GM23248 (cell line): ENCODE measurements at regions not wholly inside any gene's neighbourhood (a gene's known extent, or its start where the extent isn't known, plus 50 kb on each side); places are given as distances from the start of the nearest gene placed in this dataset.

Experiments used
- DNase-seq: peaks from one replicate; pipeline ENCODE4 v3.0.0-alpha.2; 2015
- H2AFZ ChIP-seq: fragments of 200-600 bp; sonication (generic); 2 replicates; pipeline ENCODE4 v1.6.1; 2016; ENCODE audit warnings: antibody characterized with exemption
- H3F3A ChIP-seq: fragments of 200-600 bp; sonication (generic); 2 replicates; pipeline ENCODE4 v1.6.1; 2016; ENCODE audit warnings: mild to moderate bottlenecking, antibody characterized with exemption, mixed run types; ENCODE audit not compliant: insufficient read depth
- H3K27ac ChIP-seq: fragments of 200-600 bp; sonication (generic); 2 replicates; pipeline ENCODE4 v1.5.1; 2016; ENCODE audit warnings: mild to moderate bottlenecking
- H3K27me3 ChIP-seq: fragments of 200-600 bp; sonication (generic); replicated peaks from 2 replicates; pipeline ENCODE4 v1.6.1; 2016; ENCODE audit warnings: mild to moderate bottlenecking; ENCODE audit not compliant: insufficient read depth
- H3K36me3 ChIP-seq: fragments of 200-600 bp; sonication (generic); 2 replicates; pipeline ENCODE4 v1.6.1; 2016; ENCODE audit warnings: low read depth, mild to moderate bottlenecking
- H3K4me1 ChIP-seq: fragments of 200-600 bp; sonication (generic); 2 replicates; pipeline ENCODE4 v1.6.1; 2016; ENCODE audit warnings: mild to moderate bottlenecking; ENCODE audit not compliant: insufficient read depth
- H3K4me2 ChIP-seq: fragments of 200-600 bp; sonication (generic); one replicate; pipeline ENCODE4 v1.6.1; 2016; ENCODE audit warnings: mild to moderate bottlenecking; ENCODE audit not compliant: unreplicated experiment
- H3K4me3 ChIP-seq: fragments of 200-600 bp; sonication (generic); 2 replicates; pipeline ENCODE4 v1.5.1; 2016; ENCODE audit warnings: mild to moderate bottlenecking
- H3K79me2 ChIP-seq: fragments of 200-600 bp; sonication (generic); 2 replicates; pipeline ENCODE4 v1.6.1; 2016; ENCODE audit warnings: mild to moderate bottlenecking; ENCODE audit not compliant: insufficient read depth
- H3K9ac ChIP-seq: fragments of 200-600 bp; sonication (generic); 2 replicates; pipeline ENCODE4 v1.6.1; 2016; ENCODE audit warnings: mild to moderate bottlenecking
- H3K9me2 ChIP-seq: fragments of 200-600 bp; sonication (generic); 2 replicates; pipeline ENCODE4 v1.6.1; 2016; ENCODE audit warnings: mixed run types, mild to moderate bottlenecking, moderate library complexity; ENCODE audit not compliant: insufficient read depth
- H3K9me3 ChIP-seq: fragments of 200-600 bp; sonication (generic); one replicate; pipeline ENCODE4 v1.6.1; 2017; ENCODE audit warnings: low read depth
- H4K20me1 ChIP-seq: fragments of 200-600 bp; sonication (generic); 2 replicates; pipeline ENCODE4 v1.6.0; 2016; ENCODE audit not compliant: insufficient read depth
- EZH2 ChIP-seq: fragments of 200-600 bp; sonication (generic); IDR thresholded peaks from 2 replicates; pipeline ENCODE4 v1.6.1; 2018; ENCODE audit warnings: antibody characterized with exemption, mild to moderate bottlenecking; ENCODE audit not compliant: insufficient read depth, poor library complexity, severe bottlenecking
- EZH2phosphoT487 ChIP-seq: fragments of 200-600 bp; sonication (generic); IDR thresholded peaks from 2 replicates; pipeline ENCODE4 v1.6.1; 2018; ENCODE audit warnings: antibody characterized with exemption, moderate library complexity, mild to moderate bottlenecking, low read depth; ENCODE audit not compliant: insufficient read depth
- WGBS, 2 experiments: methylation state at CpG; one replicate each; pipeline ENCODE4 v1.1.6; 2015 to 2017; ENCODE audit warnings: low lambda C conversion rate in 2 of 2, low coverage in 1 of 2; ENCODE audit errors: missing lambda C conversion rate in 2 of 2; 5-methylcytosine and 5-hydroxymethylcytosine counted together
- in situ Hi-C: fragments of 300-500 bp; cut with MboI; formaldehyde crosslinking; loops from 2 replicates; pipeline ENCODE4 v1.15.0; 2020

GRCh38 chr9:118613996-118614395 is 755.2 kb downstream of the BRINP1 start:
- H2AFZ ChIP-seq: no peak overlapping the region
- H3K79me2 ChIP-seq: no peaks in the 10 kb centered on the region
- no peaks in the 10 kb centered on the region for H3K36me3 ChIP-seq
- H3K9me3 ChIP-seq: no peaks in the 10 kb centered on the region
- no peak overlapping the region for H3K4me2 ChIP-seq
- in situ Hi-C loops: no loop called here
- no peak for TF ChIP-seq EZH2phosphoT487
- no peak for TF ChIP-seq EZH2
- no peaks in the 10 kb centered on the region for H3K9me2 ChIP-seq
- no peak overlapping the region for H3K9ac ChIP-seq
- H3K4me3 ChIP-seq: no peak overlapping the region
- H3K27ac ChIP-seq: no peak overlapping the region
- 47 to 48% methylated on average over 1 of the region's 1 CpG for WGBS, 2 experiments
- H3K27me3 ChIP-seq: no peaks in the 10 kb centered on the region
- H3K4me1 ChIP-seq: peaks cover 17% of the 10 kb centered on the region
- DNase-seq: no peak
- H4K20me1 ChIP-seq: no peaks in the 10 kb centered on the region
- peaks cover 8% of the 10 kb centered on the region for H3F3A ChIP-seq

GRCh38 chr9:118618084-118618483 is 751.2 kb downstream of the BRINP1 start:
- H3K9ac ChIP-seq: no peak overlapping the region
- in situ Hi-C loops: no loop called here
- H3F3A ChIP-seq: no peaks in the 10 kb centered on the region
- H3K4me1 ChIP-seq: peaks cover 6% of the 10 kb centered on the region; the same call in 1 of the 2 replicates
- no peaks in the 10 kb centered on the region for H4K20me1 ChIP-seq
- H2AFZ ChIP-seq: no peak overlapping the region
- H3K79me2 ChIP-seq: no peaks in the 10 kb centered on the region
- no peaks in the 10 kb centered on the region for H3K9me2 ChIP-seq
- 45 to 57% methylated on average over 1 of the region's 1 CpG for WGBS, 2 experiments
- peak; percentile 29 for DNase-seq
- H3K4me3 ChIP-seq: no peak overlapping the region
- H3K36me3 ChIP-seq: no peaks in the 10 kb centered on the region
- H3K27ac ChIP-seq: no peak overlapping the region
- no peaks in the 10 kb centered on the region for H3K9me3 ChIP-seq
- H3K4me2 ChIP-seq: no peak overlapping the region
- no peaks in the 10 kb centered on the region for H3K27me3 ChIP-seq
- TF ChIP-seq EZH2: no peak
- no peak for TF ChIP-seq EZH2phosphoT487

GRCh38 chr9:118618849-118619248 is 750.4 kb downstream of the BRINP1 start:
- Histone ChIP-seq H2AFZ (no peak overlapping the region), H3K9me2 (no peaks in the 10 kb centered on the region), H3K9ac (no peak overlapping the region), H3K9me3 (no peaks in the 10 kb centered on the region), H3K36me3 (no peaks in the 10 kb centered on the region), H3K4me1 (peaks cover 6% of the 10 kb centered on the region; the same call in 1 of the 2 replicates), H4K20me1 (no peaks in the 10 kb centered on the region), H3K79me2 (no peaks in the 10 kb centered on the region), H3K4me3 (no peak overlapping the region), H3K27me3 (no peaks in the 10 kb centered on the region), H3F3A (no peaks in the 10 kb centered on the region), H3K27ac (no peak overlapping the region), H3K4me2 (no peak overlapping the region)
- no peak for TF ChIP-seq EZH2phosphoT487
- no peak for TF ChIP-seq EZH2
- in situ Hi-C loops: no loop called here
- no peak for DNase-seq
- WGBS, 2 experiments: 63 to 64% methylated on average over 2 of the region's 2 CpGs

- H3K4me2 ChIP-seq: no peak overlapping the region
- no peaks in the 10 kb centered on the region for H3K9me3 ChIP-seq
- 27 to 34% methylated on average over 3 of the region's 3 CpGs for WGBS, 2 experiments
- H3K27ac ChIP-seq: no peak overlapping the region
- H3K36me3 ChIP-seq: no peaks in the 10 kb centered on the region
- no peaks in the 10 kb centered on the region for H3K79me2 ChIP-seq
- H3K4me3 ChIP-seq: no peak overlapping the region
- H3K4me1 ChIP-seq: no peaks in the 10 kb centered on the region
- no peaks in the 10 kb centered on the region for H3F3A ChIP-seq
- no peaks in the 10 kb centered on the region for H3K27me3 ChIP-seq
- no peak overlapping the region for H3K9ac ChIP-seq
- H4K20me1 ChIP-seq: no peaks in the 10 kb centered on the region
- H3K9me2 ChIP-seq: no peaks in the 10 kb centered on the region
- no peak for DNase-seq
- in situ Hi-C loops: no loop called here
- TF ChIP-seq EZH2 (no peak), EZH2phosphoT487 (no peak)
- H2AFZ ChIP-seq: no peak overlapping the region
Measured at GRCh38 chr9:118624608-118625007, 744.6 kb downstream of the BRINP1 start.

GRCh38 chr9:118630079-118630478 is 739.2 kb downstream of the BRINP1 start:
- no peaks in the 10 kb centered on the region for H3K79me2 ChIP-seq
- no peak overlapping the region for H3K9ac ChIP-seq
- no peaks in the 10 kb centered on the region for H4K20me1 ChIP-seq
- in situ Hi-C loops: no loop called here
- no peaks in the 10 kb centered on the region for H3K9me3 ChIP-seq
- no peak for TF ChIP-seq EZH2phosphoT487
- no peak for TF ChIP-seq EZH2
- peaks cover 9% of the 10 kb centered on the region; the same call in 1 of the 2 replicates for H3F3A ChIP-seq
- no peaks in the 10 kb centered on the region for H3K9me2 ChIP-seq
- no peak overlapping the region for H3K27ac ChIP-seq
- H3K4me1 ChIP-seq: no peaks in the 10 kb centered on the region
- H3K36me3 ChIP-seq: no peaks in the 10 kb centered on the region
- 35 to 42% methylated on average over 2 of the region's 2 CpGs for WGBS, 2 experiments
- H3K4me3 ChIP-seq: no peak overlapping the region
- H3K4me2 ChIP-seq: no peak overlapping the region
- no peaks in the 10 kb centered on the region for H3K27me3 ChIP-seq
- H2AFZ ChIP-seq: no peak overlapping the region
- DNase-seq: no peak
